Activated CD8-positive, alpha-beta memory T cell treated with anti-CD3 and anti-CD28 coated beads, Interleukin-2, amount 10 ng/mL, durations not matched to agents 7 days and 5 days (primary cell): ENCODE measurements at regions not wholly inside any gene's neighbourhood (a gene's known extent, or its start where the extent isn't known, plus 50 kb on each side); places are given as distances from the start of the nearest gene placed in this dataset.

Experiments
- ATAC-seq: fragments of 150-1000 bp; cut with Tn5 transposase; one replicate; pipeline ENCODE4 v1.10.0; 2021; ENCODE audit warnings: moderate library complexity
- CTCF ChIA-PET: fragments of 350-600 bp; sonication (Branson Sonifier 250); formaldehyde crosslinking; loops from one replicate; lab custom pipeline; 2021; ENCODE audit warnings: antibody characterized with exemption; lab: Charles Lee
- DNase-seq: peaks from one replicate; pipeline ENCODE4 v3.0.0-alpha.2; 2020
- H3K27ac Mint-ChIP-seq: one replicate; pipeline ENCODE4 v1.8.0; 2021; ENCODE audit warnings: mild to moderate bottlenecking, mixed read lengths
- H3K27me3 Mint-ChIP-seq: one replicate; pipeline ENCODE4 v1.8.0; 2021; ENCODE audit warnings: mixed read lengths
- H3K36me3 Mint-ChIP-seq: one replicate; pipeline ENCODE4 v1.8.0; 2021; ENCODE audit warnings: mild to moderate bottlenecking, mixed read lengths
- H3K4me1 Mint-ChIP-seq: one replicate; pipeline ENCODE4 v1.8.0; 2021; ENCODE audit warnings: mixed read lengths
- H3K4me3 Mint-ChIP-seq: one replicate; pipeline ENCODE4 v1.8.0; 2021; ENCODE audit warnings: mild to moderate bottlenecking, moderate library complexity, mixed read lengths
- H3K9me3 Mint-ChIP-seq: one replicate; pipeline ENCODE4 v1.8.0; 2022; ENCODE audit warnings: low read depth, mixed read lengths

DNA sequence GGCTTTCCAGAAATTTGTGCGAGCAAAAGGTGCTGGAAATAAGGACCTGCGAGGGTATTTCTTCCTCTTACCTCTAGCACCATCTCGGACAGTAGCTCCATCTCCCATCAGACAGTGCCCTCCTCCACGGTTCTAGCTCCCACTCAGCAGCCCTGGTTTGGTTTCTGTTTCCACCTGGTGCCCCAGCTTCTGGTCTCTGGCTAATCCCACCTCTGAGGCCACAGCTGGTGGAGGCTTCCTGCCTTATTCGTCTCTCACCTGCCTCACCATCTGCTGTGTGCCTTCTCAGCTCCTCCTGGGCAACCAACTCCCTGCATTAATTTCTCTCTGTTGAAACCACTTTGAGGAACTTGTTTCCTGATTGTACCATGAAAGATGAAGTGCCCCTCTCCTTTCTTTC is 162.4 kb upstream of the CDYL start:
- ATAC-seq, result no peak
- H3K36me3 Mint-ChIP-seq, result no peaks in the 10 kb centered on the region
- H3K27me3 Mint-ChIP-seq, result peaks cover 12% of the 10 kb centered on the region
- DNase-seq, result no peak
- no peak overlapping the region for H3K4me3 Mint-ChIP-seq
- H3K27ac Mint-ChIP-seq, result no peak overlapping the region
- peaks cover 4% of the 10 kb centered on the region for H3K4me1 Mint-ChIP-seq
- CTCF ChIA-PET, result interaction anchor here (0.6 kb wide), 1 partner anchor 67 kb away, joined by 3 read pairs; no protein-coding TSS in a partner anchor
- H3K9me3 Mint-ChIP-seq, result no peaks in the 10 kb centered on the region

DNA sequence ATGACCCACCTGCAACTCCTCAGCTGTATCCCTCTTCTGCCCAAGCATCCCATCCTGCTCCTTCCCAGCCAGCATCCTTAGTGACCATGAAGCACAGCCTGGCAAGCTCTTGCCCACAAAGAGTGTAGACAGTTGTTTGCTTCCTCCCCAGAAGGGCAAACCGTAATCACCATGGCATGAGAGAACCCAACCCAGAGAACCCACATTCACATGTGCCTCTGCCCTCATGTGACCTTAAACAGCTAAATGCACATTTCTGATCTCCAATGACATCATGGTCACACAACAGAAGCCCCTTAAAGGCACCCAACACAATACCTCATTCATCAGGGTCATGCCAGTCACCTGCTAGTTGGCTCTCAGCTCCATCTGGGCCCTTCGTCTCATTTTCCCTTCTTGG is 162.8 kb upstream of the CDYL start:
- Mint-ChIP-seq H3K4me3 (no peak overlapping the region), H3K4me1 (peaks cover 4% of the 10 kb centered on the region), H3K9me3 (no peaks in the 10 kb centered on the region), H3K36me3 (no peaks in the 10 kb centered on the region), H3K27ac (no peak overlapping the region), H3K27me3 (peaks cover 12% of the 10 kb centered on the region)
- CTCF ChIA-PET, result no interaction called here
- ATAC-seq (no peak), DNase-seq (no peak)

DNA sequence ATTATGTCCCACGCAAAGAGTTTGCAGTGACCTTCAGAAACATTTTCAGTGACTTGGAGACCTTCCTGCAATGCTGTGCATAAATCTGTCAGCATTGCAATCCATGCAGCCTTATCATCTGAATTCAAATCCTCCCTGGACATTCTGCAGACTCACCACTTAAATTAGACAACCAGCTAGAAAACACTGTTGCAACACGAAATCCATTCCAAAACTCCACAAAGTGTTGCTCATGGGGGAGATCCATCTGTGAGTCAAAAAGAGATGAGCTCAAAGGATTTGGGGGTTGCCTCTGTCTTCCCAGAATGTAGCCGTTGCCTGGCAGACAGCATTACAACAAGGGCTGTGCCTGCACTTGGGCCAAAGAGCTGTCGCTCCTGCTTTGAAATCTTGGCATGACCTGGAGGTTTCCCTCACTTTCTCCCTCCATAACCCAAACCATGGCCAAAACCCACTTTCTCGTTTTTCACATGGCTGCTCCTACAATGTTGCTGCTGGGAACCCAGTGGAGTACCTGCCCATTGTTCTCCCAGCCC is 163.5 kb upstream of the CDYL start:
- ATAC-seq (no peak), DNase-seq (no peak)
- Mint-ChIP-seq H3K4me1 (peaks cover 5% of the 10 kb centered on the region), H3K4me3 (no peak overlapping the region), H3K27ac (no peak overlapping the region), H3K9me3 (no peaks in the 10 kb centered on the region), H3K36me3 (no peaks in the 10 kb centered on the region), H3K27me3 (peaks cover 12% of the 10 kb centered on the region)
- CTCF ChIA-PET, result no interaction called here

DNA sequence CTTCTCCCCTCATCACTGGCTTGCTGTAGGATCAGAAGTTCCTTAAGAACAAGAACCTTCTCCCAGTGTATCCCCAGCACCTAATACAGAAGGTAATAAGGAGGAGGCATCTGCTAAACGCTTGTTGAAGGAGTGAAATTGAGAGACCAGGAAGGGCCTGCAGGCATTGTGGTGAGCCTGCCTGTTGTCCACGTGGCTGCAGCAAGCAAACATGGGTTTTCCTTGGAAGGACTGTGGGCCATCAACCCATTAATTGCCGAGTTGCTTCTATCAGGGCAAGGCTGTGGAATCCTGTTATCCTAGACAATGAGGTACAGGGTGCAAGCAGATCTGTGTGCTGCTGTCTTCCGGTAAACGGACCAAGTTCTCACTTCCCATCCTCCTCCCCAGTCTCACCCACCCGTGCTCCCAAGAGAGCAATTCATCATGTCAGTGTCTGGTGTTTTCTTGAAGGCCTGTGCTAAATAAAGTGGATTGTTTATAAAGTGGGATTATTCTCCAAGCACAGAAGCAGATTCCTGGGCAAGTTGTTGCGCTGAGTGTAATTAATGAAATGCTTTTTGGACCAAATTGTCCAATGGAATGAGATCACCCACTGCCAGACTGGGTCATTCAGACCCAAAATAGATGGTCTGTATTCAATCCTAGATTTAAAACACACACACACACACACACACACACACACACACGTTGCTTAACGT is 164.6 kb upstream of the CDYL start:
- Mint-ChIP-seq H3K27me3 (peaks cover 12% of the 10 kb centered on the region), H3K9me3 (no peaks in the 10 kb centered on the region), H3K36me3 (no peaks in the 10 kb centered on the region), H3K27ac (no peak overlapping the region), H3K4me3 (no peak overlapping the region), H3K4me1 (peaks cover 5% of the 10 kb centered on the region)
- DNase-seq (no peak), ATAC-seq (no peak)
- CTCF ChIA-PET, result no interaction called here

DNA sequence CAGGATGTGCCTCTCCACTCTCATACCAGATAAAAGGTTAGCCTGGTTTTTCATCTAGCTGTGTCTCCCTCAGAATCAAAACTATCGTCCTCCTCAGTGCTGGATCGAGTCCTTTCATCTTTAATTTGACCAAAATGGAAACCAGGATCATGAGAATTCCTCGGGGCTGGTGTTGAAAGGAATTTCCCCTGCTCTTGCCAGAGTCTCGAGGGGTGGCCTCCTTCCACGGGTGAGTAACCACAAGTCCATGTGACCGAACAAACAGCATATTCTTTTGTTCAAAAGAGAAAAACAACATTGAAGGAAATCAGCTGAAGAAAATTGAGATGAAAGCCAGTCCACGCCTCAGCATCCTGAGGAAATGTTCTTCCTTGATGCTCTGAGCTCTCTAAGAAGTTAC is 165.9 kb upstream of the CDYL start:
- no peak overlapping the region for H3K27ac Mint-ChIP-seq
- ATAC-seq (no peak), DNase-seq (no peak)
- CTCF ChIA-PET, result no interaction called here
- no peaks in the 10 kb centered on the region for H3K36me3 Mint-ChIP-seq
- peaks cover 12% of the 10 kb centered on the region for H3K27me3 Mint-ChIP-seq
- no peaks in the 10 kb centered on the region for H3K9me3 Mint-ChIP-seq
- H3K4me1 Mint-ChIP-seq, result peaks cover 5% of the 10 kb centered on the region
- H3K4me3 Mint-ChIP-seq, result no peak overlapping the region

- Mint-ChIP-seq H3K27ac (no peak overlapping the region), H3K9me3 (no peaks in the 10 kb centered on the region), H3K4me1 (peaks cover 3% of the 10 kb centered on the region), H3K4me3 (no peak overlapping the region), H3K36me3 (no peaks in the 10 kb centered on the region), H3K27me3 (peaks cover 10% of the 10 kb centered on the region)
- ATAC-seq (no peak), DNase-seq (no peak)
- CTCF ChIA-PET, result no interaction called here
These were observed 167.7 kb upstream of the CDYL start for GRCh38 chr6:4608361-4609115.

DNA sequence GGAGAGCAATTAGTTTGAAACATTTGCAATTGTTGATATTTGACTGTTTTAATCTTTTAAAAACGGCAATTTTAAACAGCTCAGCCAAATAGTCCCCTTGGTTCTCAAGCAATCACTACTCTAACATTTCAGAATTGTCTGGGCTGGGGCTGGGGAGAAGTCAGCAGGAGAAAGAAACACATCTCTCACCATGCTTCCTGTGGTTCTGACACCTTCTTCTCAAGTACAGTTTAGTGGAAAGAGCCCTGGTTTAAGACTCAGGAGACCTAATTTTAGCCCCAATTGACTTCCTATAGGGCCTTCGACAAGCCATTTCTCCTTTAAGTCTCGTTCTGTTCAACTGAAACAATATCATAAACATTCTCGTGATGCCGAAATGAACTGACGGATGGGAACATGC is 168.4 kb upstream of the CDYL start:
- CTCF ChIA-PET, result no interaction called here
- peak; percentile 73 for ATAC-seq
- peaks cover 10% of the 10 kb centered on the region for H3K27me3 Mint-ChIP-seq
- no peak overlapping the region for H3K4me3 Mint-ChIP-seq
- no peak for DNase-seq
- peaks cover 3% of the 10 kb centered on the region for H3K4me1 Mint-ChIP-seq
- H3K9me3 Mint-ChIP-seq, result no peaks in the 10 kb centered on the region
- H3K36me3 Mint-ChIP-seq, result no peaks in the 10 kb centered on the region
- H3K27ac Mint-ChIP-seq, result peak overlapping the region; percentile 19

- DNase-seq, result no peak
- no peak overlapping the region for H3K27ac Mint-ChIP-seq
- H3K4me1 Mint-ChIP-seq, result peaks cover 3% of the 10 kb centered on the region
These were observed 169.1 kb upstream of the CDYL start for GRCh38 chr6:4606821-4607704.

GRCh38 chr6:4606016-4606415 is 170.2 kb upstream of the CDYL start:
- DNase-seq, result no peak
- Mint-ChIP-seq H3K27me3 (peaks cover 10% of the 10 kb centered on the region), H3K36me3 (no peaks in the 10 kb centered on the region), H3K27ac (no peak overlapping the region), H3K4me3 (no peak overlapping the region), H3K9me3 (no peaks in the 10 kb centered on the region), H3K4me1 (peaks cover 3% of the 10 kb centered on the region)
- no peak for ATAC-seq
- CTCF ChIA-PET, result no interaction called here

More at GRCh38 chr6:4606821-4607704, 169.1 kb upstream of the CDYL start:
- no peak for ATAC-seq
- H3K4me3 Mint-ChIP-seq, result no peak overlapping the region
- peaks cover 10% of the 10 kb centered on the region for H3K27me3 Mint-ChIP-seq
- CTCF ChIA-PET, result no interaction called here
- H3K9me3 Mint-ChIP-seq, result no peaks in the 10 kb centered on the region
- H3K36me3 Mint-ChIP-seq, result no peaks in the 10 kb centered on the region

GRCh38 chr6:4603856-4604369 is 172.3 kb upstream of the CDYL start:
- CTCF ChIA-PET, result no interaction called here

DNA sequence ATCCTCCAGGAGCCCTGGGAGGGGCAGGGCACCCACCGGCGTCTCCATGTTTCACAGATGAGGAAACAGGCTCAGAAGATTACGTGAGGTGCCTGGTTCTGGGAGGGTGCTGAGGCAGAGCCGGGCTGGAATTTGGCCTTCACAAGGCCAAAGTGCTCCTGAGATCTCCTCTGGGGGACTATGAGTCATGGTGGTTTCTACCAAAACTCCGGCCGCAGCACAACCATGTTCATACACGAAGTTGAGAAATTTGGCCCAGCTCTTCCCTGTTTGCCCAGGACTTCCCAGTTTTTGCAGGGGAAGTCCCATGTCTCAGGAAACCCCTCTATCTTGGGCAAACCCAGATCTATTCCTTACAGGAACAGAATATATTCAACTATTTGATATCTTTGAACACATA is 172.9 kb upstream of the CDYL start:
- Mint-ChIP-seq H3K27me3 (peaks cover 3% of the 10 kb centered on the region), H3K4me1 (peaks cover 1% of the 10 kb centered on the region), H3K4me3 (no peak overlapping the region), H3K36me3 (no peaks in the 10 kb centered on the region), H3K27ac (no peak overlapping the region), H3K9me3 (no peaks in the 10 kb centered on the region)
- ATAC-seq (no peak), DNase-seq (no peak)
- CTCF ChIA-PET, result no interaction called here

More at GRCh38 chr6:4603856-4604369, 172.3 kb upstream of the CDYL start:
- DNase-seq (no peak), ATAC-seq (no peak)
- no peaks in the 10 kb centered on the region for H3K27me3 Mint-ChIP-seq
- H3K4me1 Mint-ChIP-seq, result peaks cover 1% of the 10 kb centered on the region
- H3K4me3 Mint-ChIP-seq, result no peak overlapping the region
- H3K36me3 Mint-ChIP-seq, result no peaks in the 10 kb centered on the region
- H3K9me3 Mint-ChIP-seq, result no peaks in the 10 kb centered on the region
- H3K27ac Mint-ChIP-seq, result no peak overlapping the region

DNA sequence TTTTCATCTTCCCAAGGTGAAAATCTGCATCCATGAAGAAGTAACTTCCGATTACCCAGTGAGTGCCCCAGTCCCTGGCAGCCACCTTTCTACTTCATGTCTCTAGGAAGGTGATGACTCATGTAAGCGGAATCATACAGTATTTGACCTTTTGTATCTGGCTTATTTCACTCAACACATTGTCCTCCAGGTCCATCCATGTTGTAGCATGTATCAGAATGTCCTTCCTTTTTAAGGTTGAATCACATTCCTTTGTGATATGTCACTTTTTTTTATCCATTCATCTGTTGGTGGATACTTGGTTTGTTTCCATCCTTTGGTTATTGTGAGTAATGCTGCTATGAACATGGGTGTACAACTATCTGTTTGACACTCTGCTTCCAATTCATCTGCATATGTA is 176.3 kb upstream of the CDYL start:
- Mint-ChIP-seq H3K9me3 (no peaks in the 10 kb centered on the region), H3K4me3 (no peak overlapping the region), H3K27ac (no peak overlapping the region), H3K4me1 (no peaks in the 10 kb centered on the region), H3K27me3 (peaks cover 16% of the 10 kb centered on the region), H3K36me3 (no peaks in the 10 kb centered on the region)
- DNase-seq (no peak), ATAC-seq (no peak)
- CTCF ChIA-PET, result no interaction called here

- peaks cover 16% of the 10 kb centered on the region for H3K27me3 Mint-ChIP-seq
- CTCF ChIA-PET, result no interaction called here
- H3K36me3 Mint-ChIP-seq, result no peaks in the 10 kb centered on the region
- no peaks in the 10 kb centered on the region for H3K4me1 Mint-ChIP-seq
- DNase-seq (no peak), ATAC-seq (no peak)
- no peak overlapping the region for H3K27ac Mint-ChIP-seq
- H3K9me3 Mint-ChIP-seq, result no peaks in the 10 kb centered on the region
- no peak overlapping the region for H3K4me3 Mint-ChIP-seq
These were observed 177.7 kb upstream of the CDYL start for GRCh38 chr6:4598384-4598995.
